ENCODE measurements at regions not wholly inside any gene's neighbourhood (a gene's known extent, or its start where the extent isn't known, plus 50 kb on each side); places are given as distances from the start of the nearest gene placed in this dataset.

GRCh38 chr1:87506147-87506546 lies 177.5 kb downstream of the LMO4 start:
- no peak for TF ChIP-seq CTCF (IDR thresholded peaks at IDR 0.05)
- H3K27me3 Mint-ChIP-seq: no peaks in the 10 kb centered on the region
- H3K4me3 Mint-ChIP-seq: no peak overlapping the region
- peaks cover 8% of the 10 kb centered on the region for H3K4me1 Mint-ChIP-seq (ENCODE audit: low read depth)
- no peaks in the 10 kb centered on the region for H3K36me3 Mint-ChIP-seq (ENCODE audit: low read depth)
- ChIA-PET CTCF (no interaction called here), POLR2A (no interaction called here)
- DNase-seq (no peak), ATAC-seq (no peak)
- H3K9me3 Mint-ChIP-seq: no peaks in the 10 kb centered on the region
- intact Hi-C loops (cut with micrococcal nuclease): no loop called here
- H3K27ac Mint-ChIP-seq: no peak overlapping the region

- Mint-ChIP-seq H3K27me3 (no peaks in the 10 kb centered on the region), H3K36me3 (ENCODE audit: low read depth) (no peaks in the 10 kb centered on the region), H3K27ac (no peak overlapping the region), H3K4me3 (no peak overlapping the region), H3K4me1 (ENCODE audit: low read depth) (peaks cover 8% of the 10 kb centered on the region), H3K9me3 (no peaks in the 10 kb centered on the region)
- intact Hi-C loops (cut with micrococcal nuclease): no loop called here
- CTCF ChIA-PET: no interaction called here
- ATAC-seq (no peak), DNase-seq (no peak)
- TF ChIP-seq CTCF (IDR thresholded peaks at IDR 0.05): no peak
- POLR2A ChIA-PET: no interaction called here
Observed at GRCh38 chr1:87508247-87508787, 179.6 kb downstream of the LMO4 start.

- intact Hi-C loops (cut with micrococcal nuclease): no loop called here
- no peaks in the 10 kb centered on the region for H3K9me3 Mint-ChIP-seq
Observed at GRCh38 chr1:87510540-87510939, 181.9 kb downstream of the LMO4 start.

GRCh38 chr1:87511449-87511848 lies 182.8 kb downstream of the LMO4 start:
- POLR2A ChIA-PET: no interaction called here

More at GRCh38 chr1:87510540-87510939, 181.9 kb downstream of the LMO4 start:
- Mint-ChIP-seq H3K4me1 (ENCODE audit: low read depth) (peaks cover 8% of the 10 kb centered on the region), H3K36me3 (ENCODE audit: low read depth) (no peaks in the 10 kb centered on the region), H3K27ac (no peak overlapping the region), H3K27me3 (peaks cover 6% of the 10 kb centered on the region), H3K4me3 (no peak overlapping the region)
- no peak for TF ChIP-seq CTCF (IDR thresholded peaks at IDR 0.05)
- CTCF ChIA-PET: no interaction called here
- ATAC-seq (no peak), DNase-seq (no peak)
- POLR2A ChIA-PET: no interaction called here

GRCh38 chr1:87512431-87512830 lies 183.8 kb downstream of the LMO4 start:
- Mint-ChIP-seq H3K27ac (no peak overlapping the region), H3K9me3 (no peaks in the 10 kb centered on the region), H3K36me3 (ENCODE audit: low read depth) (no peaks in the 10 kb centered on the region), H3K4me3 (no peak overlapping the region), H3K27me3 (peaks cover 10% of the 10 kb centered on the region), H3K4me1 (ENCODE audit: low read depth) (no peaks in the 10 kb centered on the region)
- ChIA-PET POLR2A (no interaction called here), CTCF (no interaction called here)
- ATAC-seq (no peak), DNase-seq (no peak)
- TF ChIP-seq CTCF (IDR thresholded peaks at IDR 0.05): no peak
- intact Hi-C loops (cut with micrococcal nuclease): no loop called here

More at GRCh38 chr1:87511449-87511848, 182.8 kb downstream of the LMO4 start:
- Mint-ChIP-seq H3K4me1 (ENCODE audit: low read depth) (peaks cover 7% of the 10 kb centered on the region), H3K4me3 (no peak overlapping the region), H3K36me3 (ENCODE audit: low read depth) (no peaks in the 10 kb centered on the region), H3K27ac (no peak overlapping the region), H3K27me3 (peaks cover 10% of the 10 kb centered on the region), H3K9me3 (no peaks in the 10 kb centered on the region)
- ATAC-seq: no peak
- intact Hi-C loops (cut with micrococcal nuclease): no loop called here
- DNase-seq: no peak
- TF ChIP-seq CTCF (IDR thresholded peaks at IDR 0.05): no peak
- CTCF ChIA-PET: no interaction called here

All from activated CD8-positive, alpha-beta T cell treated with anti-CD3 and anti-CD28 coated beads for 36 hours (primary cell).